Fibroblast of pulmonary artery (primary cell): ENCODE measurements at regions not wholly inside any gene's neighbourhood (a gene's known extent, or its start where the extent isn't known, plus 50 kb on each side); places are given as distances from the start of the nearest gene placed in this dataset.

Source experiments
- DNase-seq: peaks from one replicate; pipeline ENCODE4 v3.0.0-alpha.2; 2010; ENCODE audit warnings: low read depth
- H3K4me3 ChIP-seq: replicated peaks from 2 replicates; pipeline ENCODE4 v1.5.1; 2011; ENCODE audit warnings: low read depth, mild to moderate bottlenecking, control low read depth, low read length, moderate library complexity
- TF ChIP-seq, protein P1 (sequence below): IDR thresholded peaks from 2 replicates; pipeline ENCODE4 v1.5.1; 2011; ENCODE audit warnings: mild to moderate bottlenecking, control low read depth, low read length, inconsistent platforms; ENCODE audit errors: missing control alignments

- DNase-seq: no peak
- no peak overlapping the region for H3K4me3 ChIP-seq
- TF ChIP-seq, protein P1, sequence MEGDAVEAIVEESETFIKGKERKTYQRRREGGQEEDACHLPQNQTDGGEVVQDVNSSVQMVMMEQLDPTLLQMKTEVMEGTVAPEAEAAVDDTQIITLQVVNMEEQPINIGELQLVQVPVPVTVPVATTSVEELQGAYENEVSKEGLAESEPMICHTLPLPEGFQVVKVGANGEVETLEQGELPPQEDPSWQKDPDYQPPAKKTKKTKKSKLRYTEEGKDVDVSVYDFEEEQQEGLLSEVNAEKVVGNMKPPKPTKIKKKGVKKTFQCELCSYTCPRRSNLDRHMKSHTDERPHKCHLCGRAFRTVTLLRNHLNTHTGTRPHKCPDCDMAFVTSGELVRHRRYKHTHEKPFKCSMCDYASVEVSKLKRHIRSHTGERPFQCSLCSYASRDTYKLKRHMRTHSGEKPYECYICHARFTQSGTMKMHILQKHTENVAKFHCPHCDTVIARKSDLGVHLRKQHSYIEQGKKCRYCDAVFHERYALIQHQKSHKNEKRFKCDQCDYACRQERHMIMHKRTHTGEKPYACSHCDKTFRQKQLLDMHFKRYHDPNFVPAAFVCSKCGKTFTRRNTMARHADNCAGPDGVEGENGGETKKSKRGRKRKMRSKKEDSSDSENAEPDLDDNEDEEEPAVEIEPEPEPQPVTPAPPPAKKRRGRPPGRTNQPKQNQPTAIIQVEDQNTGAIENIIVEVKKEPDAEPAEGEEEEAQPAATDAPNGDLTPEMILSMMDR: no peak
Measured at GRCh38 chr18:61973273-61974115, 80.7 kb upstream of the RNF152 start.

GRCh38 chr18:61972389-61973264, 79.8 kb upstream of the RNF152 start:
- no peak overlapping the region for H3K4me3 ChIP-seq
- no peak for DNase-seq
- TF ChIP-seq, protein P1: no peak

DNA sequence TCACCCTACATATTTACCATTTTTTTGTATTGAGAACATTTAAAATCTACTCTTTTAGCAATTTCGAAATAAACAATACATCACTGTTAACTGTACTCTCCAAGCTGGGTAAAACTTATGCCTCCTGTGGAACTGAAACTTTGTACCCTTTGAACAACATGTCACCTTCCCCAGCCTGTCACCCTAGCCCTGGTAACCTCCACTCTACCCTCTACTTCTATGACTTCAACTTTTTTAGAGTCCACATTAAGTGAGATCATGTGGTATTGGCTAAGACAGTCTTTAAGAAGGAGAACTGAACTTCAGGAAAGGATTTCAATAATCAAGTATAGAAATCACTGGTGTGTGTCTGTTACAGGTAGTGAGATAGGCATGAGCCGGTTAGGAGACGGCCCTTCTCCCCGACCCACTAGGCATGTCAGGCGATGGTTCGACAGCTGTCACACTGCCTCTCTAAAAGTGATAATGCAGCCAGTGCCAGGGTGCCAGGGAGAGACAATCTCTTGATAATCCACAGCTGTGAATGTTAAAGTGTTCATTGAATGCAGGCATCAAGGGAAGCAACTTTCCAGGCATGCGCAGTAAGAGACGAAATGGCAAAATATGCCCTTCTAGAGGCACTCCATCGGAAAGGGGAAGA, 74.6 kb upstream of the RNF152 start:
- TF ChIP-seq, protein P1: no peak
- no peak for DNase-seq
- no peak overlapping the region for H3K4me3 ChIP-seq

DNA sequence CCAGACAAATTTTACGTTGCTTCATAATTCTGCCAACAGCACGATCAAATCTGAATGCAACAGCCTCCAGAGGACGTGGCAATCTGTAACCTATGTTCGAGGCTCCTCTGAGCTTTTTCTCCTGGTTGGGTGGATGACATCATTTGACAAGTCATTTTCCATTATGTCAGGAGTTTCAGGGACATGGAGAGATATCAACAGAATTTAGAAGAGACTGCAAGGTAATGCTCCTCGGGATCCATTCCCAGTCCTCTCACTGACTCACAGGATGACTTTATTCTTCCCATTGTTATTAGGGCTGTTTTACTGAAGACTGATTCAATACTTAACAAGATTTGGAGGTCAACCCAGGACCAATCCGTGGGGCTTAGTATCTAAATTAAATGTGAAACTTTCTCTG, 72.5 kb upstream of the RNF152 start:
- no peak overlapping the region for H3K4me3 ChIP-seq
- TF ChIP-seq, protein P1: no peak
- DNase-seq: peak; percentile 65

GRCh38 chr18:61964616-61965015, 71.8 kb upstream of the RNF152 start:
- TF ChIP-seq, protein P1: no peak
- no peak overlapping the region for H3K4me3 ChIP-seq
- no peak for DNase-seq

DNA sequence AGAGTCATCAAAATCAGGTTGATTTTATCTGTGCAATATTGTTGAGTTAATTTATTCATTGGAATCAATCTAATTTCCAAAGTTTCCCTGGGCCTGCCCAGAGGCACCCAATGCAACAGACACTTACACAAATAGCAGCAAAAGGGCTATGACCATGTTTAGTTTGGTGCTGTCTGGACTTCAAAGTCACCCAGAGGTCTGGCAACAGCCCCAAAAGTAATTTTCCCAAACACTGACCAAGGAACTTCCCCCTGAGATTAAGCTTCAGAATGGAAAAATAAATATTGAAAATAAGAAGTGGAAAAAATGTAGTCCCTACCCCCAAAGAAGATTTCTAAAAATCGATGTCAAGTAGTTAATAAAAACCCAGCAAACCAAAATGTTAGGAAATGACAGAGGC, 70.9 kb upstream of the RNF152 start:
- H3K4me3 ChIP-seq: no peak overlapping the region
- DNase-seq: no peak
- TF ChIP-seq, protein P1: no peak
